CD4-positive, alpha-beta T cell treated with Interferon gamma for 1 hour (primary cell): ENCODE measurements at regions not wholly inside any gene's neighbourhood (a gene's known extent, or its start where the extent isn't known, plus 50 kb on each side); places are given as distances from the start of the nearest gene placed in this dataset.
A peak's percentile ranks its signal among the peaks of the same experiment; 100 is the strongest.

Experiments used
- DNase-seq: peaks from one replicate; pipeline ENCODE4 v3.0.0-alpha.2; 2020

DNA sequence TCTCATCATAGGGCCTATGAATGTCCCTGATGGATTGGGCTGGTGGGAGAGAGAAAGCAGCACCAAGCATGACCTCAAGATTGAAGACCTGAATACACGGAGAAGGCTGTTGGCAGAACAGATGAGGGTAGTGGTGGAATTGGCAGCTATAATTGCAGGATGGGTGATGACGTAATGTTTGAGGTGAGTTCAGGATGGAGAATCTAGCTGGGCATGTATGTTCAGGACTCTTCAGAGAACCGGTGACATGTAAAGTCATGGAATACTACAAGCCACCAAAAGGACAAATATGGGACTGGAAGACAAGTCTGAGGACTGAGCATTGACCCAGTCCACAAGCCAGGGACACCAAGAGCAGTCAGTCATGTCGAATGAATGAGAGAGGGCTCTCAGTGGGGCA is 999.8 kb upstream of the TMEM132C start:
- no peak for DNase-seq

DNA sequence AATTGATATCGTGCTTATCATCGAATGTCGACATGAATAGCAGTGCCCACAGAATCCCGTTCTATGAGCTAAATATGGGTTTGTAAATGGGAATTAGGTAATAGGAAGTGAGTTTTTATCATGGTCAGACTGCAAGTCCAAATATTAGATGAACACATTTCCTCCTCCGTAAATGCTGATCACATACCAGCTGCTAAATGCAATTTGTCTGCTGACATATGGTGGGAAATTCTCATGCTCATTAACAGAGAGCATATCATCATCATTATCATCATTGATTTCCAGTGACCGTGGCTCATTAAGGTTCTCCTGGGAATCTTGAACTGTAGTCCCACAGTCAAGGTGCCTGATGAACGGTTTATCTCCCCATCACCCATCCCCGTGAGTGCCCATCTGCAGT is 998.8 kb upstream of the TMEM132C start:
- DNase-seq, result no peak

DNA sequence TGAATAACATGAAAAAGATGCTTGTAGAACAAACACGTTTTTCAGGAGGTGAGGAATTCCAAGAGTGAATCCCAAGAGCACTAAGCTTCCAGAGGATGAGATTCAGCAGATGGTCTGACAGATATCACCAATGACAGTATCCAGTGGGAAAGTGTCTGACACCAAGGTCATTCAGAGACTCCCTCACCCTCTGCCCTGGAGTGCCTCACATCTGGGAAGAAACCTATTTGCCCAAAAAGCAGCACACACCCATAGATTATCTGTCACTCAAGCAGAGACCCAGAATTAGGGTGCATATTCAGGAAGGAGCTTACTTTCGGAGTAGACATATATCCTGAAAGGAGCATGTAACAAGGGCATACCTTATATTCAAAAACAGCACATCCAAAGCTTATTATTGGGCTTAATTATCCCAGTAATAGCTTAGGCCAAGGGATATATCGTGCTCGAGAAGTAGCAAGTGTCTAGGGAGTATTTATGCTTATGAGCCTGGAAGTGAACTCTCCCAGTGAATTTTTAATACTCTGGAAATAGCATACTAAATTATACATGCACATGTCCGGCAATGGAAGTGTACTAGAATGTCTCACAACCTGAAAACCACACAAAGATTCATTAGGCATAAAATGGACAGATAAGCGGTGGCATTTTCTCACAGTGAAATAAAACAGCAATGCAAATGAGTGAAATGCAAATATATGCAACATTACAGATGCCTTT is 998.1 kb upstream of the TMEM132C start:
- no peak for DNase-seq

GRCh38 chr12:127270193-127270592 is 996.8 kb upstream of the TMEM132C start:
- DNase-seq, result peak; percentile 31

GRCh38 chr12:127271776-127272175 is 995.2 kb upstream of the TMEM132C start:
- no peak for DNase-seq

- DNase-seq, result no peak
Observed at GRCh38 chr12:127272864-127273263, 994.1 kb upstream of the TMEM132C start.

GRCh38 chr12:127273626-127274025 is 993.3 kb upstream of the TMEM132C start:
- no peak for DNase-seq

GRCh38 chr12:127275416-127275815 is 991.6 kb upstream of the TMEM132C start:
- DNase-seq, result no peak

DNA sequence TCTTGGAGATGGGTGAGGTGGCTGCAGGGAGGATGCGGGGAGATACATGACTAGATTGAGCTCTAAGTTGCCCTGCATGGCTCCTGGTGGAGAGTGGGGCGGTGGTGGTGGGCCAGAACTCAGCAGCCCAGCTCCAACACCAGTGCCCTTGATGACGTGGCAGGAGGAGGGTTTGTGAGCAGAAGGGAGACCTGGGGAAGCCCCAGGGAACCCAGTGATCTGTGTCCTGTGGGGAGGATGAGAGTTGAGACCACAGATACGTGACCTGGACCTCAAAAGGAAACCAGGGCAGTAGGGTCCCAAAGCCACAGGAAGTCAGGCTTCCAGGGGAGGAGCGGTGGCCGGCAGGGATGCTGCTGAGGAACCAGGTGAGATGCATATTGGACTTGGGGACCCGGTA is 989.1 kb upstream of the TMEM132C start:
- no peak for DNase-seq

DNA sequence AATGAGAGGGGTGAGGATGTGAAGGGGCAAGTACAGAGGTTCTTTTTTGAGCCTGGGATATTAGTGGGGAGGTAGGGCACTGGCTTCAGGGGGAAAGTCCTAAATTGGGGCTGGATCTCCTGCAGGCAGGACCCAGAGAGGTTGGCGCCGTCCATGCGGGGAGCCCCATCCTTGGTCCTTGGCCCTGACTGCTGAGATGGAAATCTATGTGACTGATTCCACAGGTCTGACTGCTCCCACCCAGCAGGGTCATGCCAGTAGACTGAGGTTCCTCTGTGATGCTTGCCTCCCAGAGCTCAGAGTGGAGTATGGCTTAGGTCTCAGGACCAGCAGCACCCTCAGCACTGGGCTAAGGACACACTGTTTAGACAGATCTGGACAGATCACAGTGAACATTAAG is 988.6 kb upstream of the TMEM132C start:
- no peak for DNase-seq

- DNase-seq, result peak; percentile 12
Observed at GRCh38 chr12:127280393-127281275, 986.3 kb upstream of the TMEM132C start.

DNA sequence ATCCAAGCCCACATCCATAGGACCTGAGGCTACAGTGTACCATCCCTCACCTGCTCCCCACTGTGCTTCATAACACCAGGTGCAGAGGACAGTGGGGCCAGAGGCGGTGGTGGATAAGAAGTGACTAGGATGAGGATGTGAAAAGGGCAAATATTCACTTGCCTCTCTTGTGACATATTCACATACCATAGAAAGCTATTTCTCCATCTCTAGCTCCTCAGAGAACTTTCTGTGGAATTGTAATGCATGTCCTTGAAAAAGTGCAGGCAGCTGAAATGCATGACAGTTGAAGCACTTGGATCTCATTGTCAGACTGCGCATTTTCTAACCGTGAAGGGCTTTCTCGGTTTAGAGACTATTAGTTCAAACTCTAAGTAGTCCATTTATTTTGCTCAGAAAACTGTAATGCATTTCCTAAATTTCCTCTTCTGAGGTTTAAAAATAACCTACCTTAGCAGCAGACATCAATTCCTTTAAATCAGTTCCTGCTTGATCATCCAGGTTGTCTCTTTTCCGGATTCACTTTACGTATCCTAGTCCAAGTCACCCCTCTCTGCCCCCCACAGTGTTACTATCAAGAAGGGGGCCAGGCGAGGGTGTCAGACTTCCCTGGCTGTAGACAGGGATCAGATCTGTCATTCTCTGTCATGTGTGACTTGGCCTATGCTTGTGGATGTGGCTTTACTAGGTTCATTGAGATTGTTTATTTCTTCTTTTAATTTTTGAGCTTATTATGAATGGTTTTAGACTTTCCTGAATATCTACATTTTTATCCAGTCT is 984.0 kb upstream of the TMEM132C start:
- no peak for DNase-seq

DNA sequence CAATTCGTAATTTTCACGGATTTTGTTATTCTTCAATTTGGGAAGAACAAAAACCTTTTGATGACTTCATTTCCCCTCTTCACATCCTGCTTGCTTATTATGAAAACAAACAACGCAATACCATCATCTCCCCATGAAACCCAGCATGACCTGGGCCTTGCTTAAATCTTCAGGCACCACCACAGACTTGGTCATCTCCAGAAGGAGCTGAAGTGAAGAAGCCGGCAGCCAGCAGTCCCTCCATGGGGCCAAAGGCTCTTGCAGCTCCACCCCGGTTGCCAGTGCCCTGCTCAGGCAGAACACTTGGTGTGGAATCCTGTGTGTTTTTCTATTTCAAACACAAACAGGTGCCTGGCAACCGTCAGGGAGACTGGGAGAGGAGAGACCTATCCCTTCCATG is 982.9 kb upstream of the TMEM132C start:
- DNase-seq, result no peak

GRCh38 chr12:127284870-127285431 is 982.0 kb upstream of the TMEM132C start:
- DNase-seq, result no peak

- DNase-seq, result no peak
Observed at GRCh38 chr12:127286281-127286680, 980.7 kb upstream of the TMEM132C start.

- no peak for DNase-seq
Observed at GRCh38 chr12:127287256-127287655, 979.7 kb upstream of the TMEM132C start.

GRCh38 chr12:127290251-127290650 is 976.7 kb upstream of the TMEM132C start:
- DNase-seq, result no peak

- no peak for DNase-seq
Observed at GRCh38 chr12:127292736-127293135, 974.2 kb upstream of the TMEM132C start.

DNA sequence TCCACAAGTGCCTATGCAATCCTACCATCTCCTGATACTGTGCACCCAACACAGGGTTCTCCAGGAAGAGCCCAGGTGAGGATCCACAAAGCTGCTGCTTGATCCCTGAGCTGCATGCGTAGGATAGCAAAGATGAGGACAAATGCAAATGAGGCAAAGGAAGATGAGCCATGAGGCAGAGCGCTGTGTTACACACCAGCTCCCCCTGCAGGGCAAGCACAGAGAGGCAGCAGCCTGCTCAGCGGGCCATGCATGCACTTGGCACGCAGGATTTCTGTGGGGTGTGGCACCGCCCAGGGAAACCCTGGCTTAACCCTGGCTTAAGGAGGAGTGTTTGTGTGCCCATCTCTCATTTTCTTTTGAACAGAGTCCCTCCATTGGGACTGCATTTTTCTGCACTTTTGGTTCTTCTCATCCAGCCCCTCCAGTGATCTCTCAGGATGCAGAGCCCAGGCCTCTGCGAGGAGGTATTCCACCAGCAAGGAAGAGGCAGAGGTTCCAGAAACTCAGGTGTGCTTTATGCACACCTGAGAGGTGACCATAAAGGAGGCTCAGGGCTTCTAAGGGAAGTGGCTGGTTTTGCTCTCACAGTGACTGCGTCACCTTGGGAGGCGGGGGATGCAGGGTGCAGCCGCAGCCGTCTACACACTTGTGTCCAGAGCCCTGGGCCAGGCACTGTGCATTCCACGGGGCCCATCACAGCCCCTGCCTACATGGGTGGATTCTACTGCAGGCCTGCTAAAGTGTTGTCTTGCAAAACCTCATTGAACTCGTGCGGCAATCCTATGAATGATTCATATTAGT is 973.3 kb upstream of the TMEM132C start:
- peak; percentile 19 for DNase-seq

DNA sequence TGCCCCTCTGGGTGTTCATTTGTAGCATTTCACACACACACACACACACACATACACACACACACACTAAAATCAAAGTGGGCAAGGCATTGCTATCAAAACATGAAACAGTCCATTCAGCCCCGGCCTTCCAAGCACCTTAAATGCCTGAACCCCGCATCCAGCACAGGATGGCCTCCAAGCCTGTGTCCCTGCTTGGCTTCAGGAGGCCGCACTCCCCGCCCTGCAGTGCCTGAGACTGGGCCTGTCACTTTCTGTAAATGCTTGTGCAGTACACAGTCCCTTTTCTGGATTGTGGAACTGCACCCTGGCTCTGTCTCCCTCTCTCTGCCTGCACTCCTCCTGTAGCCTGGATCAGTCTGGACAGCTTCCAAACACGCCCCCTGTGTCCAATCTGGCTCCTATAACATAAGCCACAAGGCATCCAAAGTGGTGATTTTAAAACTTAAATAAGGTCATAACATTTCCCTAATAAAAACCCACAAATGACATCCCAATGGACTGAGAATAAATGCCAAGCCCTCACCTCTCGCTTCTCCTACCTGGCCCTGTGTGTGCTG is 972.2 kb upstream of the TMEM132C start:
- no peak for DNase-seq

DNA sequence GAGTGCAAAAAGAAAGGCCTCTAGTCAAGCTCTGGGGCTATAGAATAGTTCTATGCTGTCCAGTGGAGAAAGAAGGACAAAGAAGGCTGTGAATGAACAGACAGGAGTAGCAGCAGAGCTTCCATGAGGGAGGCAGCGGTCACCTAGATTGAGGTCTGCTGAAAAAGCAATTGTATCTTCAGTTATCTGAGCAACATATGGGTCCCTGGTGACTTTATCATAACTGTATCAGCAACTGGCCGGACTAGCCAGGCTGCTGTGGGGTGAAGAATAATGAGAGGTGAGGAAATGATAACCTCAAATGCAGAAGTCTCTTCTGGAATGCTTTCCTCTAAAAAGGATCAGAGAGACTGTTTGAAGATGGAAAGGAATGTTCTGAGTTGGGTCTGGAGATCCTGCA is 971.3 kb upstream of the TMEM132C start:
- DNase-seq, result no peak

GRCh38 chr12:127296591-127296990 is 970.4 kb upstream of the TMEM132C start:
- DNase-seq, result no peak
